SK-N-SH treated with all-trans-retinoic acid at 6 μM for 48 hours (cell line): ENCODE measurements at regions not wholly inside any gene's neighbourhood (a gene's known extent, or its start where the extent isn't known, plus 50 kb on each side); places are given as distances from the start of the nearest gene placed in this dataset.

Source experiments
- ATAC-seq: fragments of 200-7000 bp; cut with Tn5 transposase; 3 replicates; pipeline ENCODE4 v1.9.1; 2020; ENCODE audit warnings: mild to moderate bottlenecking, moderate library complexity
- ARNTL ChIP-seq: fragments of 450-650 bp; formaldehyde crosslinking; IDR thresholded peaks from 2 replicates; pipeline ENCODE4 v1.5.0; 2020; ENCODE audit warnings: low read depth, mild to moderate bottlenecking, moderate library complexity, borderline replicate concordance
- BACH2 ChIP-seq: fragments of 250-450 bp; sonication (Bioruptor Pico); IDR thresholded peaks from 2 replicates; pipeline ENCODE4 v1.9.0; 2021; ENCODE audit warnings: mild to moderate bottlenecking, borderline replicate concordance
- CREB5 ChIP-seq: fragments of 250-450 bp; sonication (Bioruptor Pico); IDR thresholded peaks from 2 replicates; pipeline ENCODE4 v1.5.1; 2020; ENCODE audit warnings: low read depth, mild to moderate bottlenecking, moderate library complexity
- CSDC2 ChIP-seq: fragments of 250-450 bp; sonication (Bioruptor Pico); IDR thresholded peaks from 2 replicates; pipeline ENCODE4 v1.5.0; 2020; ENCODE audit warnings: mild to moderate bottlenecking, moderate library complexity
- CSRNP3 ChIP-seq: fragments of 250-450 bp; sonication (Bioruptor Pico); IDR thresholded peaks from 2 replicates; pipeline ENCODE4 v1.5.1; 2021; ENCODE audit warnings: mild to moderate bottlenecking, moderate library complexity
- GLIS3 ChIP-seq: fragments of 250-450 bp; sonication (Bioruptor Pico); IDR thresholded peaks from 2 replicates; pipeline ENCODE4 v1.5.0; 2020; ENCODE audit warnings: mild to moderate bottlenecking, moderate library complexity
- ISL1 ChIP-seq: fragments of 250-450 bp; sonication (Bioruptor Pico); IDR thresholded peaks from 2 replicates; pipeline ENCODE4 v2.1.2; 2022; ENCODE audit warnings: mild to moderate bottlenecking, moderate library complexity
- OSR1 ChIP-seq: fragments of 250-450 bp; sonication (Bioruptor Pico); IDR thresholded peaks from 2 replicates; pipeline ENCODE4 v1.8.0; 2022; ENCODE audit warnings: moderate library complexity, mild to moderate bottlenecking, inconsistent platforms
- PATZ1 ChIP-seq: fragments of 250-450 bp; sonication (Bioruptor Pico); IDR thresholded peaks from 2 replicates; pipeline ENCODE4 v1.8.0; 2020; ENCODE audit warnings: mild to moderate bottlenecking, moderate library complexity, borderline replicate concordance
- PPARA ChIP-seq: fragments of 250-450 bp; sonication (Bioruptor Pico); IDR thresholded peaks from 2 replicates; pipeline ENCODE4 v1.5.0; 2020; ENCODE audit warnings: mild to moderate bottlenecking, borderline replicate concordance
- RARB ChIP-seq: fragments of 250-450 bp; sonication (Bioruptor Pico); IDR thresholded peaks from 2 replicates; pipeline ENCODE4 v1.8.0; 2021; ENCODE audit warnings: mild to moderate bottlenecking, moderate library complexity
- SNAI2 ChIP-seq: fragments of 250-450 bp; sonication (Bioruptor Pico); IDR thresholded peaks from 2 replicates; pipeline ENCODE4 v1.5.0; 2020; ENCODE audit warnings: mild to moderate bottlenecking, moderate library complexity
- TCF4 ChIP-seq: fragments of 250-450 bp; sonication (Bioruptor Pico); IDR thresholded peaks from 2 replicates; pipeline ENCODE4 v1.8.0; 2021; ENCODE audit warnings: mild to moderate bottlenecking, moderate library complexity, borderline replicate concordance
- TOX ChIP-seq: fragments of 250-450 bp; sonication (Bioruptor Pico); IDR thresholded peaks from 2 replicates; pipeline ENCODE4 v1.8.0; 2021; ENCODE audit warnings: mild to moderate bottlenecking, moderate library complexity, borderline replicate concordance
- TSHZ2 ChIP-seq: fragments of 250-450 bp; sonication (Bioruptor Pico); IDR thresholded peaks from 2 replicates; pipeline ENCODE4 v1.5.0; 2020; ENCODE audit warnings: mild to moderate bottlenecking, moderate library complexity
- ZC3H10 ChIP-seq: fragments of 250-450 bp; sonication (Bioruptor Pico); IDR thresholded peaks from 2 replicates; pipeline ENCODE4 v1.5.1; 2021; ENCODE audit warnings: mild to moderate bottlenecking, moderate library complexity
- ZFP30 ChIP-seq: fragments of 450-650 bp; formaldehyde crosslinking; IDR thresholded peaks from 2 replicates; pipeline ENCODE4 v1.5.0; 2022; ENCODE audit warnings: mild to moderate bottlenecking, moderate library complexity
- ZNF565 ChIP-seq: fragments of 450-650 bp; formaldehyde crosslinking; conservative IDR thresholded peaks from 2 replicates; pipeline ENCODE4 v1.5.0; 2020; ENCODE audit warnings: low read depth, mild to moderate bottlenecking, moderate library complexity
- ZNF70 ChIP-seq: fragments of 450-650 bp; formaldehyde crosslinking; IDR thresholded peaks from 2 replicates; pipeline ENCODE4 v1.5.0; 2020; ENCODE audit warnings: mild to moderate bottlenecking, moderate library complexity

GRCh38 chr1:175830500-175830899, 87.1 kb upstream of the TNR start:
- TF ChIP-seq PATZ1 (no peak), TSHZ2 (no peak), TCF4 (CRISPR knock-in tag) (no peak), BACH2 (CRISPR knock-in tag) (no peak), PPARA (CRISPR knock-in tag) (no peak), CSRNP3 (no peak), OSR1 (no peak), ZFP30 (CRISPR knock-in tag) (no peak), ZC3H10 (CRISPR knock-in tag) (no peak), TOX (CRISPR knock-in tag) (no peak), GLIS3 (CRISPR knock-in tag) (no peak), RARB (CRISPR knock-in tag) (no peak), CREB5 (no peak)
- ATAC-seq, result no peak

GRCh38 chr1:175829845-175830244, 86.5 kb upstream of the TNR start:
- TF ChIP-seq OSR1 (no peak), RARB (CRISPR knock-in tag) (no peak), CREB5 (no peak), ISL1 (CRISPR knock-in tag) (no peak), GLIS3 (CRISPR knock-in tag) (no peak), CSDC2 (no peak), ZNF565 (CRISPR knock-in tag) (no peak), PPARA (CRISPR knock-in tag) (no peak), PATZ1 (no peak), ZNF70 (CRISPR knock-in tag) (no peak), SNAI2 (CRISPR knock-in tag) (no peak)
- no peak for ATAC-seq

- ATAC-seq, result no peak
- TF ChIP-seq ARNTL (CRISPR knock-in tag) (no peak), ZC3H10 (CRISPR knock-in tag) (no peak), GLIS3 (CRISPR knock-in tag) (no peak), SNAI2 (CRISPR knock-in tag) (no peak)
These were observed 83.3 kb upstream of the TNR start for GRCh38 chr1:175826705-175827104.
